Keratinocyte (primary cell): ENCODE measurements at regions not wholly inside any gene's neighbourhood (a gene's known extent, or its start where the extent isn't known, plus 50 kb on each side); places are given as distances from the start of the nearest gene placed in this dataset.

Experiments
- CTCF ChIP-seq, 3 experiments: IDR thresholded peaks in 1 of 3; conservative IDR thresholded peaks in 1 of 3; optimal IDR thresholded peaks in 1 of 3; 2 replicates in 2 of 3; 3 replicates in 1 of 3; pipeline versions ENCODE3 to v1.5.1; 2011; ENCODE audit warnings: low read length in 3 of 3, mild to moderate bottlenecking in 3 of 3, moderate library complexity in 2 of 3, control low read depth in 1 of 3, inconsistent platforms in 1 of 3; ENCODE audit not compliant: insufficient read depth in 2 of 3; ENCODE audit errors: extremely low read depth in 1 of 3
- EZH2 ChIP-seq: IDR thresholded peaks from one replicate; pipeline ENCODE4 v1.6.1; 2012; ENCODE audit warnings: inconsistent platforms, mild to moderate bottlenecking, low read length, moderate library complexity

DNA sequence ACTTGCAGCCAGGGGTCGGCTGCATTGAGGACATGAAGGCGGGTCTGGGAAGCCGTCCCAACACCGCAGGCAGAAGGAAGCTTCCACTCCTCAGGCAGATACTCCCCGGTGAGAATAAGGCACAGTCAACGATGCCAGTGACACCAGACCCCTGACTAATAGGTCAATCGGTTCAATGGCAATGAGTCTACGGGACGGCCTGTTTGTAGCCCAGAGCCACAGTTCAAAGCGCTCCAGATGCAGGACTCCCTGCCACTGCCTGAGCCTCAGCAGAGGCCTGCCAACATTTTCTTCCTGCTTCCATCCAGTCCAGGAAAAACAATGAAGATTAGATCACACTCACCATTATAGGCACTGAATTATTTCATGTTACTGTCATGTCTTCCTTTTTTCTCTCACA lies 84.5 kb upstream of the SIMC1 start:
- TF ChIP-seq CTCF (optimal IDR thresholded peaks at IDR 0.05 in 1 of 3, IDR thresholded peaks at IDR 0.05 in 1 of 3, conservative IDR thresholded peaks at IDR 0.05 in 1 of 3; ENCODE audit: extremely low read depth in 1 of 3, insufficient read depth in 2 of 3, low read length in 3 of 3) (no peak), EZH2 (no peak)
